Ovary (tissue), 7 donors: ENCODE measurements at regions not wholly inside any gene's neighbourhood (a gene's known extent, or its start where the extent isn't known, plus 50 kb on each side); places are given as distances from the start of the nearest gene placed in this dataset.

Experiments used
- DNase-seq, 5 donors: peaks; one replicate each; pipeline ENCODE4 v3.0.0-alpha.2; 2019 to 2020
- H3K27ac ChIP-seq, 2 donors: fragments of 200-600 bp; one replicate each; pipeline versions ENCODE4 v1.5.1 to v1.8.0; 2019 to 2022
- H3K27me3 ChIP-seq: fragments of 200-600 bp; one replicate; pipeline ENCODE4 v1.8.0; 2022
- H3K36me3 ChIP-seq: fragments of 200-600 bp; sonication (generic); one replicate; pipeline ENCODE4 v1.5.1; 2019
- H3K4me1 ChIP-seq: one replicate; pipeline ENCODE4 v1.8.1; 2013; ENCODE audit warnings: mild to moderate bottlenecking, moderate library complexity; ENCODE audit not compliant: insufficient read depth
- H3K4me3 ChIP-seq: fragments of 200-600 bp; sonication (generic); one replicate; pipeline ENCODE4 v1.5.1; 2017
- H3K9me3 ChIP-seq, 2 donors: fragments of 200-600 bp in 1 of 2; sonication (generic) in 1 of 2; one replicate each; pipeline versions ENCODE4 v1.5.1 to v1.8.1; 2013 to 2019; ENCODE audit warnings: mild to moderate bottlenecking in 1 of 2, moderate library complexity in 1 of 2
- EP300 ChIP-seq: sonication (generic); formaldehyde crosslinking; IDR thresholded peaks from one replicate; pipeline ENCODE4 v1.6.1; 2017; ENCODE audit warnings: antibody characterized with exemption
- POLR2A ChIP-seq: fragments of 450-650 bp; IDR thresholded peaks from one replicate; pipeline ENCODE4 v1.6.1; 2017; ENCODE audit warnings: antibody characterized with exemption, mild to moderate bottlenecking, moderate library complexity
- WGBS, 3 donors: extraction: QIAGEN DNeasy Blood & Tissue Kit in 1 of 3; methylation state at CpG; one replicate each; pipeline versions ENCODE4 v1.1.5 to v1.1.7; 2013 to 2017; 5-methylcytosine and 5-hydroxymethylcytosine counted together
- intact Hi-C, 4 donors: fragments of 100-400 bp; cut with DNase I; formaldehyde crosslinking; loops; one replicate each; pipeline versions ENCODE4 v1.11.0 to v1.15.1; 2022 to 2023
- TF ChIP-seq, protein P1 (sequence below), 3 donors: fragments of 450-650 bp in 2 of 3; fragments of 200-600 bp in 1 of 3; IDR thresholded peaks; one replicate each; pipeline versions ENCODE4 v1.5.1 to v1.8.0; 2016 to 2022; ENCODE audit warnings: antibody characterized with exemption in 3 of 3, mild to moderate bottlenecking in 1 of 3
- donor health status: DM: no; HTN: no; CAD: no; lungs with moderate emphysema.
- donor health status: DM: no; HTN: no; CAD: no.
- donor health status: Bipolar disorder and iron deficiency.
- donor health status: DM: no; HTN: no; CAD: no.
- donor health status: DM: yes; HTN: yes; CAD: no.

GRCh38 chr11:133659538-133660201 lies 127.4 kb upstream of the OPCML start:
- no peak for DNase-seq
- Histone ChIP-seq H3K27me3 (no peaks in the 10 kb centered on the region), H3K27ac (no peak overlapping the region), H3K9me3 (no peaks in the 10 kb centered on the region), H3K36me3 (no peaks in the 10 kb centered on the region), H3K4me3 (no peak overlapping the region), H3K4me1 (no peaks in the 10 kb centered on the region)
- intact Hi-C loops: no loop called here
- WGBS, 3 donors: 41 to 47% (median 44%) methylated on average over 8 of the region's 8 CpGs
- TF ChIP-seq POLR2A (no peak), EP300 (no peak)
- TF ChIP-seq, protein P1, sequence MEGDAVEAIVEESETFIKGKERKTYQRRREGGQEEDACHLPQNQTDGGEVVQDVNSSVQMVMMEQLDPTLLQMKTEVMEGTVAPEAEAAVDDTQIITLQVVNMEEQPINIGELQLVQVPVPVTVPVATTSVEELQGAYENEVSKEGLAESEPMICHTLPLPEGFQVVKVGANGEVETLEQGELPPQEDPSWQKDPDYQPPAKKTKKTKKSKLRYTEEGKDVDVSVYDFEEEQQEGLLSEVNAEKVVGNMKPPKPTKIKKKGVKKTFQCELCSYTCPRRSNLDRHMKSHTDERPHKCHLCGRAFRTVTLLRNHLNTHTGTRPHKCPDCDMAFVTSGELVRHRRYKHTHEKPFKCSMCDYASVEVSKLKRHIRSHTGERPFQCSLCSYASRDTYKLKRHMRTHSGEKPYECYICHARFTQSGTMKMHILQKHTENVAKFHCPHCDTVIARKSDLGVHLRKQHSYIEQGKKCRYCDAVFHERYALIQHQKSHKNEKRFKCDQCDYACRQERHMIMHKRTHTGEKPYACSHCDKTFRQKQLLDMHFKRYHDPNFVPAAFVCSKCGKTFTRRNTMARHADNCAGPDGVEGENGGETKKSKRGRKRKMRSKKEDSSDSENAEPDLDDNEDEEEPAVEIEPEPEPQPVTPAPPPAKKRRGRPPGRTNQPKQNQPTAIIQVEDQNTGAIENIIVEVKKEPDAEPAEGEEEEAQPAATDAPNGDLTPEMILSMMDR (IDR thresholded peaks at IDR 0.05): no peak

- H3K9me3 ChIP-seq: no peaks in the 10 kb centered on the region
- TF ChIP-seq POLR2A (no peak), EP300 (no peak)
- no peak for DNase-seq
- H3K4me1 ChIP-seq: no peaks in the 10 kb centered on the region
- intact Hi-C loops: no loop called here
- no peaks in the 10 kb centered on the region for H3K36me3 ChIP-seq
- WGBS, 3 donors: 58 to 74% (median 66%) methylated on average over 3 of the region's 3 CpGs
- no peak overlapping the region for H3K4me3 ChIP-seq
- H3K27me3 ChIP-seq: no peaks in the 10 kb centered on the region
- no peak overlapping the region for H3K27ac ChIP-seq
Measured at GRCh38 chr11:133657054-133657453, 124.8 kb upstream of the OPCML start.

DNA sequence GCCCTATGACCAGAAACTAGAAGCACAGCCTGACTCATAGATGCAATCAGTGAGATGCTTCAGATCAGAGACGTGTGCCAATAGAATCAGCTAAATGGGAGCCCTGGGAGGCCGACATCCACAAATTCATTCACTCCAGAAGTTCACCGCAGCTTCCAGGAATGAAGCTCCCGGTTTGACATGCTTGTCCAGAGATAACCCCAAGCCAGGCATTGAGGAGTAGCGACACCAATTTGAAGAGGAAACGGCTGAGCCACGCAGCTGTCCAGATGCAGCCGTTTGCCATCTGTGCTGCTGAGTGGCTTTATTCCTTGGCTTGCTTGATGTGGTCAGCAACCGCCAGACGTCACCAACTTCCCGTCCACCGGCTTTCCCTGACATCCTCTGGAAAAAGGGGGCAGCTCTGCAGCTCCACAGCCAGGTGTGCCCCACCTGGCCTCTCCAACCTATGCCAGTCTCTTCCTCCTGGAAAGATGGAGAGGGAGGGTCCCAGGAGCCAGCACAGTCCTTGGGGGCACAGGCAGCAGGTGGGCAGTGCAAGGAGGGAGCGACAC lies 123.9 kb upstream of the OPCML start:
- TF ChIP-seq EP300 (no peak), POLR2A (no peak)
- TF ChIP-seq, protein P1 (IDR thresholded peaks at IDR 0.05): no peak
- no peaks in the 10 kb centered on the region for H3K9me3 ChIP-seq
- no peak for DNase-seq
- no peak overlapping the region for H3K4me3 ChIP-seq
- intact Hi-C loops: no loop called here
- H3K4me1 ChIP-seq: no peaks in the 10 kb centered on the region
- no peak overlapping the region for H3K27ac ChIP-seq
- H3K36me3 ChIP-seq: no peaks in the 10 kb centered on the region
- WGBS, 3 donors: 63 to 71% (median 71%) methylated on average over 13 of the region's 13 CpGs
- no peaks in the 10 kb centered on the region for H3K27me3 ChIP-seq

- Histone ChIP-seq H3K27ac (no peak overlapping the region), H3K9me3 (no peaks in the 10 kb centered on the region), H3K4me3 (no peak overlapping the region), H3K4me1 (no peaks in the 10 kb centered on the region), H3K36me3 (no peaks in the 10 kb centered on the region), H3K27me3 (no peaks in the 10 kb centered on the region)
- intact Hi-C loops: no loop called here
- no peak for DNase-seq
- 11 to 16% (median 12%) methylated on average over 12 of the region's 12 CpGs for WGBS, 3 donors
- TF ChIP-seq EP300 (no peak), POLR2A (no peak)
- TF ChIP-seq, protein P1 (IDR thresholded peaks at IDR 0.05): no peak
Measured at GRCh38 chr11:133654630-133655212, 122.4 kb upstream of the OPCML start.

GRCh38 chr11:133653336-133653735 lies 121.0 kb upstream of the OPCML start:
- H3K27ac ChIP-seq: no peak overlapping the region
- no peaks in the 10 kb centered on the region for H3K4me1 ChIP-seq
- DNase-seq: no peak
- H3K9me3 ChIP-seq: no peaks in the 10 kb centered on the region
- H3K4me3 ChIP-seq: no peak overlapping the region
- intact Hi-C loops: no loop called here
- no peaks in the 10 kb centered on the region for H3K36me3 ChIP-seq
- TF ChIP-seq, protein P1 (IDR thresholded peaks at IDR 0.05): no peak
- no peak for TF ChIP-seq EP300
- no peak for TF ChIP-seq POLR2A
- H3K27me3 ChIP-seq: no peaks in the 10 kb centered on the region
- 47 to 70% (median 48%) methylated on average over 5 of the region's 5 CpGs for WGBS, 3 donors
